Ishikawa (cell line): ENCODE measurements at regions not wholly inside any gene's neighbourhood (a gene's known extent, or its start where the extent isn't known, plus 50 kb on each side); places are given as distances from the start of the nearest gene placed in this dataset.

Source experiments
- CEBPB ChIP-seq: IDR thresholded peaks from 2 replicates; pipeline ENCODE4 v1.6.1; 2012
- CREB1 ChIP-seq: IDR thresholded peaks from 2 replicates; pipeline ENCODE4 v1.6.1; 2012; ENCODE audit warnings: low read depth
- EGR1 ChIP-seq: IDR thresholded peaks from 2 replicates; pipeline ENCODE4 v1.6.1; 2012
- EP300 ChIP-seq: IDR thresholded peaks from 2 replicates; pipeline ENCODE4 v1.6.1; 2012; ENCODE audit warnings: borderline replicate concordance
- RAD21 ChIP-seq: IDR thresholded peaks from 2 replicates; pipeline ENCODE4 v1.6.1; 2012; ENCODE audit warnings: low read depth
- TAF1 ChIP-seq: IDR thresholded peaks from 2 replicates; pipeline ENCODE4 v1.6.1; 2012; ENCODE audit warnings: low read depth, mild to moderate bottlenecking
- TCF12 ChIP-seq: IDR thresholded peaks from 2 replicates; pipeline ENCODE4 v1.6.1; 2012; ENCODE audit warnings: low read depth
- YY1 ChIP-seq: IDR thresholded peaks from 2 replicates; pipeline ENCODE4 v1.6.1; 2012; ENCODE audit warnings: low read depth
- ZBTB7A ChIP-seq: IDR thresholded peaks from 2 replicates; pipeline ENCODE4 v1.6.1; 2012; ENCODE audit warnings: low read depth
- TF ChIP-seq, protein P1 (sequence below): IDR thresholded peaks from 2 replicates; pipeline ENCODE4 v1.6.1; 2012; ENCODE audit warnings: low read depth, mild to moderate bottlenecking
- TF ChIP-seq, protein P2 (sequence below): IDR thresholded peaks from 2 replicates; pipeline ENCODE4 v1.6.1; 2012
- TF ChIP-seq, protein P3 (sequence below): IDR thresholded peaks from 2 replicates; pipeline ENCODE4 v1.6.1; 2012

DNA sequence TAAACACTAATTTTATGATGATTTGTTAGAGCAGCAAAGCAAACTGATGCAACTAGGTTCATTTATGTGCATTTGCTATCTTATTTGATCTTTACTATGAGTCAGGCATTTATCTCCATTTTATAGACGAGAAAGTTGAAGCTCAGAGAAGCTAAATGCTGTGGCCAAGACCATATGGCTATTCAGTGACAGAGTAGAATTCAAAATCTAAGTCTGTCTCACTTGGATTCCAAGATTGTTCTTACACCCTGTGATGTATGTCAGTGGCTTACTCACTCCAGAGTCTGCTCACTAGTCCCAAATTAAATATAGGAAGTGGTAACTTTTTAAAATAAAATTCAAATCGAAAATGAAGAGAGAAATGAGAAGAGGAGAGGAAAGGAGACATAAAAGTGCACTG is 114.0 kb upstream of the DDX18 start:
- TF ChIP-seq CREB1 (no peak), RAD21 (no peak), CEBPB (no peak), EGR1 (no peak), TAF1 (no peak), ZBTB7A (no peak), EP300 (no peak), YY1 (no peak), TCF12 (no peak)
- TF ChIP-seq, protein P1, sequence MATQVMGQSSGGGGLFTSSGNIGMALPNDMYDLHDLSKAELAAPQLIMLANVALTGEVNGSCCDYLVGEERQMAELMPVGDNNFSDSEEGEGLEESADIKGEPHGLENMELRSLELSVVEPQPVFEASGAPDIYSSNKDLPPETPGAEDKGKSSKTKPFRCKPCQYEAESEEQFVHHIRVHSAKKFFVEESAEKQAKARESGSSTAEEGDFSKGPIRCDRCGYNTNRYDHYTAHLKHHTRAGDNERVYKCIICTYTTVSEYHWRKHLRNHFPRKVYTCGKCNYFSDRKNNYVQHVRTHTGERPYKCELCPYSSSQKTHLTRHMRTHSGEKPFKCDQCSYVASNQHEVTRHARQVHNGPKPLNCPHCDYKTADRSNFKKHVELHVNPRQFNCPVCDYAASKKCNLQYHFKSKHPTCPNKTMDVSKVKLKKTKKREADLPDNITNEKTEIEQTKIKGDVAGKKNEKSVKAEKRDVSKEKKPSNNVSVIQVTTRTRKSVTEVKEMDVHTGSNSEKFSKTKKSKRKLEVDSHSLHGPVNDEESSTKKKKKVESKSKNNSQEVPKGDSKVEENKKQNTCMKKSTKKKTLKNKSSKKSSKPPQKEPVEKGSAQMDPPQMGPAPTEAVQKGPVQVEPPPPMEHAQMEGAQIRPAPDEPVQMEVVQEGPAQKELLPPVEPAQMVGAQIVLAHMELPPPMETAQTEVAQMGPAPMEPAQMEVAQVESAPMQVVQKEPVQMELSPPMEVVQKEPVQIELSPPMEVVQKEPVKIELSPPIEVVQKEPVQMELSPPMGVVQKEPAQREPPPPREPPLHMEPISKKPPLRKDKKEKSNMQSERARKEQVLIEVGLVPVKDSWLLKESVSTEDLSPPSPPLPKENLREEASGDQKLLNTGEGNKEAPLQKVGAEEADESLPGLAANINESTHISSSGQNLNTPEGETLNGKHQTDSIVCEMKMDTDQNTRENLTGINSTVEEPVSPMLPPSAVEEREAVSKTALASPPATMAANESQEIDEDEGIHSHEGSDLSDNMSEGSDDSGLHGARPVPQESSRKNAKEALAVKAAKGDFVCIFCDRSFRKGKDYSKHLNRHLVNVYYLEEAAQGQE, result no peak
- TF ChIP-seq, protein P2, sequence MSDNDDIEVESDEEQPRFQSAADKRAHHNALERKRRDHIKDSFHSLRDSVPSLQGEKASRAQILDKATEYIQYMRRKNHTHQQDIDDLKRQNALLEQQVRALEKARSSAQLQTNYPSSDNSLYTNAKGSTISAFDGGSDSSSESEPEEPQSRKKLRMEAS, result no peak
- TF ChIP-seq, protein P3, sequence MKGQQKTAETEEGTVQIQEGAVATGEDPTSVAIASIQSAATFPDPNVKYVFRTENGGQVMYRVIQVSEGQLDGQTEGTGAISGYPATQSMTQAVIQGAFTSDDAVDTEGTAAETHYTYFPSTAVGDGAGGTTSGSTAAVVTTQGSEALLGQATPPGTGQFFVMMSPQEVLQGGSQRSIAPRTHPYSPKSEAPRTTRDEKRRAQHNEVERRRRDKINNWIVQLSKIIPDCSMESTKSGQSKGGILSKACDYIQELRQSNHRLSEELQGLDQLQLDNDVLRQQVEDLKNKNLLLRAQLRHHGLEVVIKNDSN, result no peak
